ENCODE measurements at regions not wholly inside any gene's neighbourhood (a gene's known extent, or its start where the extent isn't known, plus 50 kb on each side); places are given as distances from the start of the nearest gene placed in this dataset.

DNA sequence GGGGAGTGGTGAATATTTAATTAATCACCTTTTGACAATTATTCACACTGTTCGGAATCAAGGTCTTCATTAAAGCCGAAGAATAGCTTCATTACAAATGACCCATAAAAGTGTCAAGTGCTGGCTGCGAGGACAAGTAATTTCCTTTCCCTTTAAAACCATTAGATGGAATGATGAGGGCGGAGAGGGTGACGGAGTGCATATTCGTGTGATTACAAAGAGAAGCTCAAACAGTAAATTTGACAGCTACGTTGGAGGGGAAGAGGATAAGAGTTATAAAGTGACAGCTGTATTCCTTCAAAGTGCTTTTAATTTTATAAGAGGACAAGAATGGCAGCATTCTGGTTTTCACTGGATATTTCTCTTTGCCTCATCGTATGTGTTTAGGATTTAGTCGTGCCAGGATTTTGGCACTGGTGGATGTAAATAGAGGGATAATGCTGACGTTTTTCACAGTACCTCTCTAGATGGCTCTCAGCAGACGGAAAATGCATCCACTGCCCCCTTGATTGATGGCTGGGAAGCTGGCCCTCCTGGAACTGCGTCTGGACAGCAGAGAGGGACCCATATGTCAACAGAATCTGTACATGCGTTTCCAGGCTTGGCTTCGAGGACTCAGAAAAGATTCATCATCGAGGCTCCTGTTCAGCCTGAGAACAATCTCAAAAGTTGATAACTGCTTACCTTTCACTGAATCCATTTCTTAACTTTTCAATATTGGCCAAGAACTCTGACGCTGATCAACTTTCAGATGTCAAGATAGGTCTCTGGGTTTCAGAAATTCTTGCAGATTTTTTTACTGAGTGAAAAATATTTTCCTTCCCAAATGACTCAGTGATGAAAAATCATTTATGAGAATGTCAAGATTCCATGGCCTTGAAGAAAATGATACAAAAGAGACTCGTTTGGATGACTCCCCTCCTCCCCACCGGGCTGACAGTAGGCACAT is 50.4 kb upstream of the IRX2 start:
- H3F3A ChIP-seq (replicated peaks; ENCODE audit: low read depth), result no peaks in the 10 kb centered on the region
- H3K9me2 ChIP-seq (ENCODE audit: insufficient read depth), result no peaks in the 10 kb centered on the region
- Mint-ChIP-seq H3K27me3 (ENCODE audit: insufficient read depth, low read depth, poor library complexity) (no peaks in the 10 kb centered on the region), H3K36me3 (ENCODE audit: low read depth) (no peaks in the 10 kb centered on the region), H3K27ac (no peak overlapping the region), H3K9me3 (no peaks in the 10 kb centered on the region), H3K4me1 (no peaks in the 10 kb centered on the region), H3K4me3 (no peak overlapping the region)
- no peaks in the 10 kb centered on the region for H3K79me2 ChIP-seq (replicated peaks; ENCODE audit: insufficient read depth)
- DNase-seq (ENCODE audit: low spot score) (no peak), ATAC-seq (no peak)
- H3K27me3 ChIP-seq (ENCODE audit: insufficient read depth), result no peaks in the 10 kb centered on the region
- no peak overlapping the region for H2AFZ ChIP-seq
- no peak overlapping the region for H3K4me3 ChIP-seq
- no peak overlapping the region for H3K27ac ChIP-seq (ENCODE audit: low read depth)
- no peaks in the 10 kb centered on the region for H4K20me1 ChIP-seq (replicated peaks; ENCODE audit: insufficient read depth)
- H3K4me1 ChIP-seq (ENCODE audit: insufficient read depth), result no peaks in the 10 kb centered on the region
- no peak overlapping the region for H3K4me2 ChIP-seq
- H3K36me3 ChIP-seq (ENCODE audit: insufficient read depth), result no peaks in the 10 kb centered on the region
- TF ChIP-seq, protein P1, sequence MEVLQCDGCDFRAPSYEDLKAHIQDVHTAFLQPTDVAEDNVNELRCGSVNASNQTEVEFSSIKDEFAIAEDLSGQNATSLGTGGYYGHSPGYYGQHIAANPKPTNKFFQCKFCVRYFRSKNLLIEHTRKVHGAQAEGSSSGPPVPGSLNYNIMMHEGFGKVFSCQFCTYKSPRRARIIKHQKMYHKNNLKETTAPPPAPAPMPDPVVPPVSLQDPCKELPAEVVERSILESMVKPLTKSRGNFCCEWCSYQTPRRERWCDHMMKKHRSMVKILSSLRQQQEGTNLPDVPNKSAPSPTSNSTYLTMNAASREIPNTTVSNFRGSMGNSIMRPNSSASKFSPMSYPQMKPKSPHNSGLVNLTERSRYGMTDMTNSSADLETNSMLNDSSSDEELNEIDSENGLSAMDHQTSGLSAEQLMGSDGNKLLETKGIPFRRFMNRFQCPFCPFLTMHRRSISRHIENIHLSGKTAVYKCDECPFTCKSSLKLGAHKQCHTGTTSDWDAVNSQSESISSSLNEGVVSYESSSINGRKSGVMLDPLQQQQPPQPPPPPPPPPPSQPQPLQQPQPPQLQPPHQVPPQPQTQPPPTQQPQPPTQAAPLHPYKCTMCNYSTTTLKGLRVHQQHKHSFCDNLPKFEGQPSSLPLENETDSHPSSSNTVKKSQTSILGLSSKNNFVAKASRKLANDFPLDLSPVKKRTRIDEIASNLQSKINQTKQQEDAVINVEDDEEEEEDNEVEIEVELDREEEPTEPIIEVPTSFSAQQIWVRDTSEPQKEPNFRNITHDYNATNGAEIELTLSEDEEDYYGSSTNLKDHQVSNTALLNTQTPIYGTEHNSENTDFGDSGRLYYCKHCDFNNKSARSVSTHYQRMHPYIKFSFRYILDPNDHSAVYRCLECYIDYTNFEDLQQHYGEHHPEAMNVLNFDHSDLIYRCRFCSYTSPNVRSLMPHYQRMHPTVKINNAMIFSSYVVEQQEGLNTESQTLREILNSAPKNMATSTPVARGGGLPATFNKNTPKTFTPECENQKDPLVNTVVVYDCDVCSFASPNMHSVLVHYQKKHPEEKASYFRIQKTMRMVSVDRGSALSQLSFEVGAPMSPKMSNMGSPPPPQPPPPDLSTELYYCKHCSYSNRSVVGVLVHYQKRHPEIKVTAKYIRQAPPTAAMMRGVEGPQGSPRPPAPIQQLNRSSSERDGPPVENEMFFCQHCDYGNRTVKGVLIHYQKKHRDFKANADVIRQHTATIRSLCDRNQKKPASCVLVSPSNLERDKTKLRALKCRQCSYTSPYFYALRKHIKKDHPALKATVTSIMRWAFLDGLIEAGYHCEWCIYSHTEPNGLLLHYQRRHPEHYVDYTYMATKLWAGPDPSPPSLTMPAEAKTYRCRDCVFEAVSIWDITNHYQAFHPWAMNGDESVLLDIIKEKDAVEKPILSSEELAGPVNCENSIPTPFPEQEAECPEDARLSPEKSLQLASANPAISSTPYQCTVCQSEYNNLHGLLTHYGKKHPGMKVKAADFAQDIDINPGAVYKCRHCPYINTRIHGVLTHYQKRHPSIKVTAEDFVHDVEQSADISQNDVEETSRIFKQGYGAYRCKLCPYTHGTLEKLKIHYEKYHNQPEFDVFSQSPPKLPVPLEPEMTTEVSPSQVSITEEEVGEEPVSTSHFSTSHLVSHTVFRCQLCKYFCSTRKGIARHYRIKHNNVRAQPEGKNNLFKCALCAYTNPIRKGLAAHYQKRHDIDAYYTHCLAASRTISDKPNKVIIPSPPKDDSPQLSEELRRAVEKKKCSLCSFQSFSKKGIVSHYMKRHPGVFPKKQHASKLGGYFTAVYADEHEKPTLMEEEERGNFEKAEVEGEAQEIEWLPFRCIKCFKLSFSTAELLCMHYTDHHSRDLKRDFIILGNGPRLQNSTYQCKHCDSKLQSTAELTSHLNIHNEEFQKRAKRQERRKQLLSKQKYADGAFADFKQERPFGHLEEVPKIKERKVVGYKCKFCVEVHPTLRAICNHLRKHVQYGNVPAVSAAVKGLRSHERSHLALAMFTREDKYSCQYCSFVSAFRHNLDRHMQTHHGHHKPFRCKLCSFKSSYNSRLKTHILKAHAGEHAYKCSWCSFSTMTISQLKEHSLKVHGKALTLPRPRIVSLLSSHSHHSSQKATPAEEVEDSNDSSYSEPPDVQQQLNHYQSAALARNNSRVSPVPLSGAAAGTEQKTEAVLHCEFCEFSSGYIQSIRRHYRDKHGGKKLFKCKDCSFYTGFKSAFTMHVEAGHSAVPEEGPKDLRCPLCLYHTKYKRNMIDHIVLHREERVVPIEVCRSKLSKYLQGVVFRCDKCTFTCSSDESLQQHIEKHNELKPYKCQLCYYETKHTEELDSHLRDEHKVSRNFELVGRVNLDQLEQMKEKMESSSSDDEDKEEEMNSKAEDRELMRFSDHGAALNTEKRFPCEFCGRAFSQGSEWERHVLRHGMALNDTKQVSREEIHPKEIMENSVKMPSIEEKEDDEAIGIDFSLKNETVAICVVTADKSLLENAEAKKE (CRISPR knock-in tag; IDR thresholded peaks at IDR 0.05), result no peak
- TF ChIP-seq, protein P2, sequence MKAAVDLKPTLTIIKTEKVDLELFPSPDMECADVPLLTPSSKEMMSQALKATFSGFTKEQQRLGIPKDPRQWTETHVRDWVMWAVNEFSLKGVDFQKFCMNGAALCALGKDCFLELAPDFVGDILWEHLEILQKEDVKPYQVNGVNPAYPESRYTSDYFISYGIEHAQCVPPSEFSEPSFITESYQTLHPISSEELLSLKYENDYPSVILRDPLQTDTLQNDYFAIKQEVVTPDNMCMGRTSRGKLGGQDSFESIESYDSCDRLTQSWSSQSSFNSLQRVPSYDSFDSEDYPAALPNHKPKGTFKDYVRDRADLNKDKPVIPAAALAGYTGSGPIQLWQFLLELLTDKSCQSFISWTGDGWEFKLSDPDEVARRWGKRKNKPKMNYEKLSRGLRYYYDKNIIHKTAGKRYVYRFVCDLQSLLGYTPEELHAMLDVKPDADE (IDR thresholded peaks at IDR 0.05), result no peak
- TF ChIP-seq EZH2phosphoT487 (IDR thresholded peaks at IDR 0.05; ENCODE audit: unreplicated experiment), result no peak
- no peak for TF ChIP-seq STAT1 (IDR thresholded peaks at IDR 0.05; ENCODE audit: unreplicated experiment)
- TF ChIP-seq, protein P3, sequence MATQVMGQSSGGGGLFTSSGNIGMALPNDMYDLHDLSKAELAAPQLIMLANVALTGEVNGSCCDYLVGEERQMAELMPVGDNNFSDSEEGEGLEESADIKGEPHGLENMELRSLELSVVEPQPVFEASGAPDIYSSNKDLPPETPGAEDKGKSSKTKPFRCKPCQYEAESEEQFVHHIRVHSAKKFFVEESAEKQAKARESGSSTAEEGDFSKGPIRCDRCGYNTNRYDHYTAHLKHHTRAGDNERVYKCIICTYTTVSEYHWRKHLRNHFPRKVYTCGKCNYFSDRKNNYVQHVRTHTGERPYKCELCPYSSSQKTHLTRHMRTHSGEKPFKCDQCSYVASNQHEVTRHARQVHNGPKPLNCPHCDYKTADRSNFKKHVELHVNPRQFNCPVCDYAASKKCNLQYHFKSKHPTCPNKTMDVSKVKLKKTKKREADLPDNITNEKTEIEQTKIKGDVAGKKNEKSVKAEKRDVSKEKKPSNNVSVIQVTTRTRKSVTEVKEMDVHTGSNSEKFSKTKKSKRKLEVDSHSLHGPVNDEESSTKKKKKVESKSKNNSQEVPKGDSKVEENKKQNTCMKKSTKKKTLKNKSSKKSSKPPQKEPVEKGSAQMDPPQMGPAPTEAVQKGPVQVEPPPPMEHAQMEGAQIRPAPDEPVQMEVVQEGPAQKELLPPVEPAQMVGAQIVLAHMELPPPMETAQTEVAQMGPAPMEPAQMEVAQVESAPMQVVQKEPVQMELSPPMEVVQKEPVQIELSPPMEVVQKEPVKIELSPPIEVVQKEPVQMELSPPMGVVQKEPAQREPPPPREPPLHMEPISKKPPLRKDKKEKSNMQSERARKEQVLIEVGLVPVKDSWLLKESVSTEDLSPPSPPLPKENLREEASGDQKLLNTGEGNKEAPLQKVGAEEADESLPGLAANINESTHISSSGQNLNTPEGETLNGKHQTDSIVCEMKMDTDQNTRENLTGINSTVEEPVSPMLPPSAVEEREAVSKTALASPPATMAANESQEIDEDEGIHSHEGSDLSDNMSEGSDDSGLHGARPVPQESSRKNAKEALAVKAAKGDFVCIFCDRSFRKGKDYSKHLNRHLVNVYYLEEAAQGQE (IDR thresholded peaks at IDR 0.05; ENCODE audit: unreplicated experiment), result no peak
- TF ChIP-seq JUNB (IDR thresholded peaks at IDR 0.05; ENCODE audit: unreplicated experiment), result no peak
- no peak for TF ChIP-seq POLR2AphosphoS5 (IDR thresholded peaks at IDR 0.05; ENCODE audit: low read depth)
- TF ChIP-seq EZH2 (IDR thresholded peaks at IDR 0.05; ENCODE audit: low read depth, unreplicated experiment), result no peak
- TF ChIP-seq NANOG (IDR thresholded peaks at IDR 0.05; ENCODE audit: borderline replicate concordance), result no peak
- no peak for TF ChIP-seq ZNF114 (CRISPR knock-in tag; IDR thresholded peaks at IDR 0.05)
- TF ChIP-seq ZNF331 (CRISPR knock-in tag; IDR thresholded peaks at IDR 0.05; ENCODE audit: low read depth), result no peak
- TF ChIP-seq CREB1 (CRISPR knock-in tag; IDR thresholded peaks at IDR 0.05; ENCODE audit: low read depth), result no peak
- TF ChIP-seq, protein P4, sequence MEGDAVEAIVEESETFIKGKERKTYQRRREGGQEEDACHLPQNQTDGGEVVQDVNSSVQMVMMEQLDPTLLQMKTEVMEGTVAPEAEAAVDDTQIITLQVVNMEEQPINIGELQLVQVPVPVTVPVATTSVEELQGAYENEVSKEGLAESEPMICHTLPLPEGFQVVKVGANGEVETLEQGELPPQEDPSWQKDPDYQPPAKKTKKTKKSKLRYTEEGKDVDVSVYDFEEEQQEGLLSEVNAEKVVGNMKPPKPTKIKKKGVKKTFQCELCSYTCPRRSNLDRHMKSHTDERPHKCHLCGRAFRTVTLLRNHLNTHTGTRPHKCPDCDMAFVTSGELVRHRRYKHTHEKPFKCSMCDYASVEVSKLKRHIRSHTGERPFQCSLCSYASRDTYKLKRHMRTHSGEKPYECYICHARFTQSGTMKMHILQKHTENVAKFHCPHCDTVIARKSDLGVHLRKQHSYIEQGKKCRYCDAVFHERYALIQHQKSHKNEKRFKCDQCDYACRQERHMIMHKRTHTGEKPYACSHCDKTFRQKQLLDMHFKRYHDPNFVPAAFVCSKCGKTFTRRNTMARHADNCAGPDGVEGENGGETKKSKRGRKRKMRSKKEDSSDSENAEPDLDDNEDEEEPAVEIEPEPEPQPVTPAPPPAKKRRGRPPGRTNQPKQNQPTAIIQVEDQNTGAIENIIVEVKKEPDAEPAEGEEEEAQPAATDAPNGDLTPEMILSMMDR (conservative IDR thresholded peaks at IDR 0.05; ENCODE audit: low read depth in 2 of 2), result no peak
